Right renal pelvis (tissue), 4 donors: ENCODE measurements at regions not wholly inside any gene's neighbourhood (a gene's known extent, or its start where the extent isn't known, plus 50 kb on each side); places are given as distances from the start of the nearest gene placed in this dataset.
"Not testable (repeated sequence)": the region's sequence is repeated elsewhere in the genome, so short reads cannot be mapped to it uniquely, and the experiment has no call there.

Experiments
- DNase-seq, 4 donors: peaks; one replicate each; pipeline ENCODE4 v3.0.0-alpha.2; 2013; ENCODE audit warnings: low read depth in 4 of 4, low spot score in 3 of 4, missing footprints in 1 of 4

DNA sequence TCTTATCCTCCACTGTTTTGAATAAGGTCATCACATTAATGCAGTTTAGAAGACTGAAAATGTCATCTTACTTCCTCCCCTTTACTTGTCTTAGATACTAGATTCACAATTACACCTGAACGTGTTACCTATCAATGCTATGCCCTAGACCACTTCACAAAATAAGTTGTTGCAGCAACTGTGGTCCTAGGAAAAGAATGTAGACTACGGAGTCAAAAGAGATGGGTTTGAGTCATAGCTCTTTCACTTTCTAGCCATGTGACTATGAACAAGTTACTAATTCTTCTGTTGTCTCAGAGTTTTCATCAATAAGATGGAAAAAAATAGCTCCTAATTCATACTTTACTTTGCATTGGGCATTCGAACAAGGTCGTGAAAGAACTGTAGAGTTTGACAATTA lies 164.3 kb upstream of the PREP start:
- DNase-seq, result no peak

DNA sequence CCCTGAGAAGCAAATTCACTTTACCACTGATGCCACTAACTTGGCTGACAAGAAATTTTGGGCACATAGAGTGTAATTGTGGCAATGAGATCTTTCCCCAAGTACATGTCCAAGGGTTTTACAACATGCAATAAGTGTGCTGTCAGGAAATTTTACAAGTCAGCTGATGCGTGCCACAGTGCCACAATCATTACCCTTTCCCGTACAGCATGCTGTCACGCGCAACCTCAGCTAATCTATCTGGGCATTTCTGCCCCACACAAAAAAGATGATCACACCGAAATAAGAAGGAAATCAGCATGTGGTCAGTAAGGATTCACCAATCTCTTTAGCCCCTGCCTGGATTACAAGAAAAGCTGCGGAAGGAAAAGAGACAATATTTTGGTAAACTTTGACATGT lies 163.6 kb upstream of the PREP start:
- no peak for DNase-seq

DNA sequence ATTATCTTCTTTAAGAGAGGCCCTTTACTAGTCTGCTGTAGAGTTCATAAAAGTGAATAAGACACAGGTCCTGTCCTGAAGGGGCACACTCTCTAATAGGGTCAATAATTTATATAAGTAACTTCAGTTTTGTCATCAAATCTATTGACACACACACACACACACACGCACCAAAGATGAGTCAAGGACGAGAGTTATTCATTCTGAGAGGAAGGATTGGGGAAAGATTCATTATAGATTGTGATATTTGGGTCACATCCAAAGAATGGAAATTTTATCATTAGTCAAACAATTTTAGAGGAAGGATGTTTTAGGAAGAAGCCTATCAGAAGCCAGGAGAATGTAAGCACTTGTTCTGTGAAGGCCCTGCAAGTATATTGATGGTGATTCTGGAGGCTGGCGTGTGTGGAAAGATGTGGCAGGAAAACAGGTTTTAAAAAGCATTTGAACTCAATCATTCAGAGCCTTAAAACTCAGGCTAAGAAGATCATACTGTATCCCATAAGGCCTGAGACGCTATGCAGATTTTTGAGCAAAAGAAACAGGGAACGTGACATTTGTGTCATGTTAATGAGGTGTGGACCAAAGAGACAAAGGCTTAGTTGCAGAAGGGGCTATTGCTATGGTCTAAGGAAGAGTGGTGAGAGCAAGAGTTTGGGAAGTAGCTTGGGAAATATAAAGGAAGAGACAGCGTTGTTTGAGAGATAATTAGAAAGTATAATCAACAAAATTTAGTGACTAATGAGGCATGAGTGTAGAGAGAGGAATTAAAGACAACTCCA lies 161.4 kb upstream of the PREP start:
- DNase-seq, result no peak

DNA sequence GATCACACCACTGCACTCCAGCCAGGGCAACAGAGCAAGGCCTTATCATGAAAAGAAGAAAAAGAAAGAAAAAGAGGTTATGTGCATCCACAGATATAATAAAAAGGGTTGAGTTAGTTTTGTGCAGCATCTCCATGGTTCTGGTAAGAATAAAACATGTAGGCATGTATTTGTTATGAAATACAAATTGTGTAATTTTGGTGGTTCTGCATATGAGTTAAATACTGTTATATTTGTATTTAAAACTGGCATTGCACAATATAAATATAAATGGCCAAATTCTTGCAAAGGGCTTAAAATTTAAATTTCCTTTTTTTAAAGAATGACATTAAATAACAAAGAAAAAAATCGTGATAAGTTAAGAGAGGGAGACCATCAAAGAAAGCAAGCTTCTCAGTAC lies 159.1 kb upstream of the PREP start:
- DNase-seq, result no peak

DNA sequence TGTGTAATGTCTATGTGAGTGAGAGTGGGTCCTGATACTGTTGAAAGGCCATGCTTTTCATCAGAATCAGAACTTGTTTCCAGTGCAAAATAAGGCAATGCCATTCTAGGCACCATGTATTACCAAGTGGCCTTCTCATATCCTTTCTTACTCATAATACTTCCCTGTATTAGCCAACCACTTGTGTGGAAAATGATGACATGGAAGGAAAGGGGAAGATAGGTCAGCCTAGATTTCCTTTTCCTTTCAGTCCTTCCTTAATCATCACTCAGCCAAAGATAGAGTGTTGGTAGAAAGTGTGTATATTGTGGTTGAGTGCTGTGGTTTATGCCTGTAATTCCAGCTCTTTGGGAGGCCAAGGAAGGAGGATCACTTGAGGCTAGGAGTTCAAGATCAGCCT lies 158.6 kb upstream of the PREP start:
- DNase-seq, result no peak

DNA sequence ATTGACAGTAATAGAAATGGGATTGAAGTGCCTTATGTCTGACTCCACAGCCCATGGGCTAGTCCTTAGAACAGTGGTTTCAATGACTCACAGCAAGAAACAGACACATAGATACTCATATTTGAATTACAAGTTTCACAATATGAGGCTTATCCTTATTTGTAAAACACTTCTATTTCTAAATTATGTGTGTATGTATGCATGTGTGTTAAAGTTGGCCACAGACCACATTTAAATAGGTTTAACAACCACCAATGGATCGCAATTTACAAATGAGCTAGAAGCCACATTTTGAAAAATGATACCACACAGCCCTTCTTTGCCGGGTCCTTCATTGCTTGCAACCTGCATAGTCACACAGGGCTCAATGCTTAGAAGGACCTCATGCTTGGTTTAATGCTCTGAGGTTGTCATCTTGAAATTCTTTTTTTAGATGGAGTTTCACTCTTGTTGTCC lies 157.8 kb upstream of the PREP start:
- DNase-seq, result no peak

DNA sequence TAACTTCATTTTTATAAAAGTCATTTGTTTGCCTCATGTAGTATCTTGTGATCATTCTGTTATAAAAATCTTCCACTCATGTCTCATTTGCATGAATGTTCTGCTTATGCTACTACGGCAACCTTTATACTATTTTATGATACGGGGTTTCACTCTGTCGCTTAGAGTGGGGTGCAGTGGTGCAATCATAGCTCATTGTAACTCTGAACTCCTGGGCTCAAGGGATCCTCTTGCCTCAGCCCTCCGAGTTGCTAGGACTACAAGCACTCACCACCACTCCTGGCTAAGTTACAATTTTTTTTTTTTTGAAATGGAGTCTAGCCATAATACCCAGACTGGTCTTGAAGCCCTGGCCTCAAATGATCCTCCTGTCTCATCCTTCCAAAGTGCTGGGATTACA lies 154.4 kb upstream of the PREP start:
- DNase-seq, result no peak

DNA sequence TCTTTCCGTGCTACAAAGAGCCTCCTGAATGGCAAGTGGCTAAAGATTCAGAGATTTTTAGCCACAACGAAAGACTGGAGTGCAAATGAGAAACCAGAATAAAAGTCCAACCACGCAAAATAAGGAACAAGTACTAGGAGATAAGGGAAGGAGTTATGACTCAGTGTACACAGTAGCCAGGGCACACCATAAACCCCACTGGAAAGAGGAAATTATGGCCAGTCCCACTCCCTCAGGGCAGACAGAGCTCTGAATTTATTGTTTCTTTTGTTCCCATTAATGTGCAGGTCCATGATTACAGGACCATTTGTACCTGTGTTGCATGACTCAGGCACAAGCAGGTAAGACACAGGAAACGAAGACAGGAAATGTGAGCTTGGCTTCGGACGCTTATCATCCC lies 150.3 kb upstream of the PREP start:
- no peak for DNase-seq

DNA sequence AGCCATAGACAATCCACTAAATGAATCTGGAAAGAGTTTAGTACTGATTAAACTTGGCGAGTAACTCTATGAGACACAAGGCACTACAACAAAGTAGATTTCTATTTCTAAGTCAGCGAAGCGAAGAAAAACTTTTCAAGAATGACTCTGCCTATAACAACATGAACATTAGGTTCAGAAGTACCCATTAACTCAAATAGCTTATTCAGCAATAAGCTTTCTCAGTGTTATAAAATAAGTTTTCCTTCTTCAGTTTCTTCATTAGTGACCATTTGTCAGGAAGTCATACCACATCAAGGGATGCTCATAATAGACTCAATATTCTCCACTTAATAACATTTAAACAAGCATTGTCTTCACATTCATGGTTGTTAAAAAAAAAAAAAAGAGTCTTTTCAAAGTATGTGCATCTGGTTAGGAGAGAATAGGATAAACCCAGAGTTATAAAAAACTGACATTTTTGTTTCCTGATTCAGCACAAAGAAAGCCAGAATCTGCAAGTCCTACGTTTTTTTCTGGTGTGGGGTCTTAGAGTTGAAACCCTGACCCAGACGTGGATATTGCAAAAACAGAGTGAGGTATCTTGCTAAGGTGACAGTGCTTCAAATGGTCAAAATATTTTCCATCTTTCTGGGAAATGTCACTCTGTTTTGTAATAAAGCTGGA lies 148.2 kb upstream of the PREP start:
- no peak for DNase-seq

GRCh38 chr6:105546754-105547153 lies 143.9 kb upstream of the PREP start:
- no peak for DNase-seq

DNA sequence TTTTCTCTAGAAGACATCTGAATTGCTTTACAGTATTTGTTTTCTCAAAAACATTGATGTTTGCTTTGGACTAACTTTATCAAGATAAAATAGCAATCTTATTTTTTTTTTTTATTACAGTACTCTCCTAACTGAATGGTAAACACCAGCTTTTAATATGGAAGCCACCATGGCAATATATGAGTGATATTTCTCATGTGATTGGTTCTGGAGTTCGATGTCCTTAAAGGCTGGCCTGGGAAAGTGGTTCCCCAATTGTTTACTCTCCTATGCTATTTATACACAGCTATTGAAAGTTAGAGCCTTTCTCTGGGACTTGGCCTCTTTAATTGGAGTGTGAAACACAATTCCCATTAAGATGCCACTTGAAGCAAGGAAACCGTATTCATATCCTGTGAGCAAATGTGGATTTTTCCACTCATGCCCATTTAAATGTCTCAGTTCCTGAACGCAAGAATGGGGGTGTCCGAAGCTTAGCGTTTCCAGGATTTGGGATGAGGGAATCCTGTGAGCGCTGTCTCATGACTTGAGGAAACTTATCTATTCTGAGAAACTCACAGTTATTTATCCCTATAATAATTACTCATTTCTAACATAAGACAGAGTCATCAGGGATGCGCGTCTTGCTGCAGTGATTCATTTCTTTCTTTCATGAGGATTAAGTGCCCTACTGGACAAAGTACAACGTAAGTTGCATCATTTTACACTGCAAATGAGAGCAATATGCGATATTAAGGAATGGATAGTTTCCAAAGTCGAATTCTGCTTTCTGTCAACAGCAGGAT lies 143.3 kb upstream of the PREP start:
- DNase-seq, result no peak

DNA sequence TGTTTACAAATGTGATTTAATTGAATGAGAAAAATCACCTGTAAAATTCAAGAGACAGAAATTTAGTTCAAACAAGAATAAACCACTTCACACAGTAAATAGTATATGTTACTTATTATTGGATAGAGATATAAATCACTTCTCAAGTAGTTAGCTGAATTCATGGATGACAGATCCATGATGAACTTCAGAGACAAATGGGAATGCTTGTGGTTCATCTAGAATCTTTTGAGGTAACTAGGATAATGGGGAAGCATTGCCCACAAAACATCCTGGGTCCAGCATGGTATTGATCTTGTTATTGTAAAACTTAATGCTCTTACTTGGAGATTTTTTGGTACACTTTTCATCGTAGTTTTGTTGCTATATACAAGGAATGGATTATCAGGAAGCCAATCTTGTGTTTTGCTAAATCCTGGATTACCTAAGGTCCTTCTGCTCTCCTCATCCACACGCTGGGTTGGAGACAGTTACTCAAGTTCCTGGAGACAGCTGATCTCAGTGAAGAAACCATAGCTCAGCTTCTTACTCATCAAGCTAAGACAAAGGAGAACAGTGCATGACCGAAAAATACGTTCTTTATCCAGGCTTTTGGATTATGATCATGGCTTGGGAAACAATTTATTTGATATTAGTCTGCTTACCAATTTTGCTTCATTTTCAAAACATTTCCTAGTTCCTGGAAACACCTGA lies 142.5 kb upstream of the PREP start:
- no peak for DNase-seq

DNA sequence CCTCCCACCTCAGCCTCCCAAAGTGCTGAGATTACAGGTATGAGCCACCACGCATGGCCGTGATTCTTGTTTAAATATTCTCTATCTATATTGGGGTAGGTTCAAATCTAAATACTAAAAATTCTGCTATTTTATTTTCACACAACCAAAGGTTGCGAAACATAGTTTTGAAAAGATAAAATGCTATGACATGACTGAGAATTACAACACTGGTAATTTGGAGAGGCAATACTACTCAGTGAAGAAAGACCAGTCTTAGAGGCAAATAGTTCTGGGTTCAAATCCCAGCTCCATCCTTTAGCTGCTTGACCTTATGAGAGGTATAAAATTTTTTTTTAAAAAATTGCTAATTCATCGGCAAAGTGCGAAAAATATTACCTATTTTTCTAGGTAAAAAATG lies 137.0 kb upstream of the PREP start:
- no peak for DNase-seq

- DNase-seq, result no peak
These were observed 135.2 kb upstream of the PREP start for GRCh38 chr6:105537981-105538578.

DNA sequence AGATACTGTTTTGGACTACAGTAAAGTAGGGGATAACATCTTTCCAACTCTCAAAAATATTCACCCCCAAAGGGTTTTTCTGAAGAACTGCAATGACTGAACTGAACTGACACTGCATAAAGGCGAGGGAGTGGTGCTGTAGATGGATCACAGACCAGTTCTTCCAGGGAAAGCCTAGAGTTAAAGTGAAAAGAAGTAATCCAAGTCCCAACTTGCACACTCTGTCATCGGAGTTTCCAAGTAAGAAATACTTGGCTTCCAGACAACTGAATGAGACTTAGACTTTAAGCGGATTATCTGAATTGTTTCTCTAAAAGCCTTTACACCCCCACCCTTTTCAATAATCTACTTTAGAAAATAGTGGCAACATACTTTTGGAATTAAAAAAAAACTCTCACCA lies 134.1 kb upstream of the PREP start:
- no peak for DNase-seq

DNA sequence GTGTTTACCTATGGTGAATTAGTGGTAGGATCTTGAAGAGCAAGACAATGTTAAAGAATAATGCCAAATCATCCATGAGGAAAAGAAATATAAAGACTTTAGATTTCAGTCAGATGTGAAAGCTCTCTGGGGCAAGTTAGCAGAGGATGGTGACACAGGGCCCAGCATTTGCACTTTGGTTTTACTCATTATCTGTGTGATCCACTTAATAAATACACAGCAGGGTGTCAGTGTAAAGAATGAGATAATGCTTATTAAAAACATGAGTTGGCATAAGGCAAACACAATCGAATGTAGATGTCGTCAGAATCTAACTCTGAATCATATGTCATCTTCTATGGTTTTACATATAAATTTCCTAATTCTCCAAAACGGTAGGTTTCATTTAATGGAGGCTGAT lies 130.4 kb upstream of the PREP start:
- no peak for DNase-seq

- DNase-seq, result no peak
These were observed 123.5 kb upstream of the PREP start for GRCh38 chr6:105526225-105526872.

DNA sequence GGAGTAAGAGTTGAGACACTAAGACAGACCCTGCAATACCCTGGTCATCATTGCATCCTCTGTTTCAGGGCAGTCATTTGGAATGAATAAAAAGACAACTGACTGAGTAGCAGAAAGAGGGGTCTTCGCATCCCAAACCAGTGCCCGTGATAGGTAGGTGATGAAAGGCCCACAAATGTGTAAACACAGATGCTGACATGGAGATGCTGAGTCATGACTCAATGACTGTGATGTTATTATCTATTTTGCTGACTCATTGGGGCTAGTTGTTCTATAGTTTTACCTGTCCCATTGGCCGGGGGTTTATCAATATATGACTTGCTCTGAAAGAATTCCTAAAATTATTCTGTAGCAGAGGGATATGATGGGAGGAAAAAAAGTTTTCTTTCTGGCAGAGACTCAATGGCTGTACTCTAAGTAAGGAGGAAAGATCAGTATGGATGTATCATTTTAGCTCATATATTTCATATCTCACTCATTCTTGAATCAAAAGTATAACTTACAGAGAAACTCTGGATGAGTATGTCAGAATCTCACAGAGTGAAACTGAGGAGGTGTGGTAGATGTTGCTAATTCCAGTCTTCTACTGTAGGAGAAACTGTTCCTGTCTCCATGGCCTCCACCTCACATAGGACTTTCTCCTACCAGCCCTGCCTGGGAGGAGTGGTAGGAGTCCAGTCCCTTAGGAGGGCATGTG lies 119.9 kb upstream of the PREP start:
- DNase-seq, result no peak

- no peak for DNase-seq
These were observed 117.1 kb upstream of the PREP start for GRCh38 chr6:105519954-105520353.

- not testable (repeated sequence) for DNase-seq
These were observed 116.1 kb upstream of the PREP start for GRCh38 chr6:105518993-105519392.
